ENCODE measurements at regions not wholly inside any gene's neighbourhood (a gene's known extent, or its start where the extent isn't known, plus 50 kb on each side); places are given as distances from the start of the nearest gene placed in this dataset.

- H3K4me1 Mint-ChIP-seq (ENCODE audit: low read depth), result no peaks in the 10 kb centered on the region
- no peak overlapping the region for H3K4me3 Mint-ChIP-seq (ENCODE audit: unreplicated experiment)
- no peaks in the 10 kb centered on the region for H3K36me3 Mint-ChIP-seq (ENCODE audit: low read depth)
- DNase-seq (ENCODE audit: low spot score), result no peak
- peaks cover 2% of the 10 kb centered on the region for H3K27me3 Mint-ChIP-seq (ENCODE audit: low read depth)
- TF ChIP-seq CTCF (IDR thresholded peaks at IDR 0.05), result no peak
- H3K27ac Mint-ChIP-seq (ENCODE audit: unreplicated experiment), result no peak overlapping the region
- H3K9me3 Mint-ChIP-seq (ENCODE audit: low read depth), result no peaks in the 10 kb centered on the region
These were observed 1920.3 kb downstream of the SUCLG1 start for GRCh38 chr2:82538590-82539279.

- no peak overlapping the region for H3K27ac Mint-ChIP-seq (ENCODE audit: unreplicated experiment)
- peaks cover 3% of the 10 kb centered on the region for H3K9me3 Mint-ChIP-seq (ENCODE audit: low read depth)
- H3K4me1 Mint-ChIP-seq (ENCODE audit: low read depth), result no peaks in the 10 kb centered on the region
- H3K36me3 Mint-ChIP-seq (ENCODE audit: low read depth), result no peaks in the 10 kb centered on the region
- TF ChIP-seq CTCF (IDR thresholded peaks at IDR 0.05), result no peak
- H3K4me3 Mint-ChIP-seq (ENCODE audit: unreplicated experiment), result no peak overlapping the region
- H3K27me3 Mint-ChIP-seq (ENCODE audit: low read depth), result peaks cover 1% of the 10 kb centered on the region
- no peak for DNase-seq (ENCODE audit: low spot score)
These were observed 1930.8 kb downstream of the SUCLG1 start for GRCh38 chr2:82528288-82528687.

GRCh38 chr2:82527124-82527523, 1932.0 kb downstream of the SUCLG1 start:
- H3K27ac Mint-ChIP-seq (ENCODE audit: unreplicated experiment), result no peak overlapping the region
- peaks cover 3% of the 10 kb centered on the region for H3K9me3 Mint-ChIP-seq (ENCODE audit: low read depth)
- no peaks in the 10 kb centered on the region for H3K36me3 Mint-ChIP-seq (ENCODE audit: low read depth)
- DNase-seq (ENCODE audit: low spot score), result no peak
- no peaks in the 10 kb centered on the region for H3K4me1 Mint-ChIP-seq (ENCODE audit: low read depth)
- TF ChIP-seq CTCF (IDR thresholded peaks at IDR 0.05), result no peak
- no peak overlapping the region for H3K4me3 Mint-ChIP-seq (ENCODE audit: unreplicated experiment)
- H3K27me3 Mint-ChIP-seq (ENCODE audit: low read depth), result peaks cover 1% of the 10 kb centered on the region

- Mint-ChIP-seq H3K27ac (ENCODE audit: unreplicated experiment) (no peak overlapping the region), H3K36me3 (ENCODE audit: low read depth) (no peaks in the 10 kb centered on the region), H3K4me1 (ENCODE audit: low read depth) (no peaks in the 10 kb centered on the region), H3K27me3 (ENCODE audit: low read depth) (no peaks in the 10 kb centered on the region), H3K4me3 (ENCODE audit: unreplicated experiment) (no peak overlapping the region), H3K9me3 (ENCODE audit: low read depth) (peaks cover 3% of the 10 kb centered on the region)
- TF ChIP-seq CTCF (IDR thresholded peaks at IDR 0.05), result no peak
- no peak for DNase-seq (ENCODE audit: low spot score)
These were observed 1932.8 kb downstream of the SUCLG1 start for GRCh38 chr2:82526277-82526676.

GRCh38 chr2:82525744-82526143, 1933.3 kb downstream of the SUCLG1 start:
- DNase-seq (ENCODE audit: low spot score), result no peak
- Mint-ChIP-seq H3K36me3 (ENCODE audit: low read depth) (no peaks in the 10 kb centered on the region), H3K27me3 (ENCODE audit: low read depth) (no peaks in the 10 kb centered on the region), H3K4me1 (ENCODE audit: low read depth) (no peaks in the 10 kb centered on the region), H3K27ac (ENCODE audit: unreplicated experiment) (no peak overlapping the region), H3K4me3 (ENCODE audit: unreplicated experiment) (no peak overlapping the region), H3K9me3 (ENCODE audit: low read depth) (peaks cover 3% of the 10 kb centered on the region)
- no peak for TF ChIP-seq CTCF (IDR thresholded peaks at IDR 0.05)

Data from chondrocyte (in vitro differentiated cells).